Brain pericyte (primary cell): ENCODE measurements at regions not wholly inside any gene's neighbourhood (a gene's known extent, or its start where the extent isn't known, plus 50 kb on each side); places are given as distances from the start of the nearest gene placed in this dataset.
"Not testable (repeated sequence)": the region's sequence is repeated elsewhere in the genome, so short reads cannot be mapped to it uniquely, and the experiment has no call there.

Experiments
- DNase-seq: peaks from one replicate; pipeline ENCODE4 v3.0.0-alpha.2; 2012; ENCODE audit warnings: low read depth, low spot score

DNA sequence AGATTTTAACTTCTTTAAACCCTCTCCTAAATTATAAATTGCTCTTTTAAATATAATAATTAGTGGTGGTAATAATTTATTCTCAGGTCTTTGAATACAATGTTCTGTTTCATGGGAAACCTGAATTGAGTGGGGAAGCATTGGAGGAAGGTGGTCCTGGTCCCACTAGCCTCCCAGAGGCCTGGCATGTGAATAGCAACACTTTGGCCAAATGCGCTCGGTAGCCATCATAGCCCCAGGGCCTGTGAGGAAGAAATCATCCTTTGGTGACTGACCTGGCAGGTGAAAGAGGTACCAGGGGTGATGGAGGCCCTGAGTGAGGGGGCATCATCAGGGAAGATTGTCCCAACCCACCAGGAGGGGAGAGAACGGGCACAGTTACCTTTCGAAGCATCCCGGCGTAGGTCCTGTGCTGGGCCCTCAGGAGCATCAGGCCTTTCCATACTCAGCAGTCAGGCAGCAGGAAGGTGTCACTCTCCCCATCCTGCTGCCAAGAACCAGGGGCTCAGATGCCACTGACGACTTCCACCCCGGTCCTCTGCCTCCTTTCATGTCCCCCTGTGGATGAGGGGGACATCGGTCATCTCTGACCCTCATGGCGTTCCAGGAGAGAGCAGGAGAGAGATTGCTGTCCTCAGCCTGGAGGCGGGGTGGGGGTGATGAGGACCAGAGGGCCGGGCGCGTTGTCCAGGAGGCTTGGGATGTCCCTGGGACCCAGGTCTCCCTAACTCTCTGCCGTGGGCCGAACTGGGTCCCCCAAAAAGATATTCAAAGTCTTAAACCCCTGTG is 78.6 kb upstream of the HPCAL1 start:
- no peak for DNase-seq

GRCh38 chr2:10224734-10225133 is 78.0 kb upstream of the HPCAL1 start:
- no peak for DNase-seq

DNA sequence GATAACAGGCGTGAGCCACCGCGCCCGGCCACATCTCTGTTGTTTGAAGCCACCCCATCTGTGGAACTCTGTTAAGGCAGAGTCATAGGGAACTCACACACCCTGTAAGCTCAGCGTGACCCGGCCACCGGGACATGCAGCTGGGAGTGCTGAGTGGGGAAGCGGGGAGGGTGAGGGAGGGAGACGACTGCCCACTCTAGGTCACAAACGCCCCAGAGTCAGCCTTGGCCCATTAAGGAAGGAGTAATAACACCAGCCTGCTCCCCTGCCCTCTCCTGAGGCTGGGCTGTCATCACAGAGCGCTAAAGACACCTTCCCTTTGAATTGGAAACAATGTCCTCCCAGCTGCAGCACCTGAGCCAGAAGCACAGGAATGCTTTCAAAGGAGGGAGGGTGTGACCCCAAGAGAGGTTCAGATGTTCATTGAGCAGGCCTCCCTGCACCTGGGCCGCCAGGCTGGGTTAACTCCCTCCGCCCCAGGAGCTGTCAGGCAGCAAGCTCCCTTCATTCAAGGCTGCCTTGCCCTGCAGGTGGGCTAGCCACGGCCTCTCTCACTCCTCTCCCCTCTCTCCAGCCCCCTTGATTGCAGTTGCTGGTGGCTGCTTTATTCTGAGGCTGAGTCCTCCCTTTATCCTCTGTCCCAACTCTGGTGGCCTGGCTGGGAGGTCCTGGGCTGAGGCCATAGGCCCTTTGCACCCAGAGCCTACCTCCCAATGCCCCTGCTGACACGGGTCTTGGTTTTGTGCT is 77.2 kb upstream of the HPCAL1 start:
- DNase-seq = no peak

DNA sequence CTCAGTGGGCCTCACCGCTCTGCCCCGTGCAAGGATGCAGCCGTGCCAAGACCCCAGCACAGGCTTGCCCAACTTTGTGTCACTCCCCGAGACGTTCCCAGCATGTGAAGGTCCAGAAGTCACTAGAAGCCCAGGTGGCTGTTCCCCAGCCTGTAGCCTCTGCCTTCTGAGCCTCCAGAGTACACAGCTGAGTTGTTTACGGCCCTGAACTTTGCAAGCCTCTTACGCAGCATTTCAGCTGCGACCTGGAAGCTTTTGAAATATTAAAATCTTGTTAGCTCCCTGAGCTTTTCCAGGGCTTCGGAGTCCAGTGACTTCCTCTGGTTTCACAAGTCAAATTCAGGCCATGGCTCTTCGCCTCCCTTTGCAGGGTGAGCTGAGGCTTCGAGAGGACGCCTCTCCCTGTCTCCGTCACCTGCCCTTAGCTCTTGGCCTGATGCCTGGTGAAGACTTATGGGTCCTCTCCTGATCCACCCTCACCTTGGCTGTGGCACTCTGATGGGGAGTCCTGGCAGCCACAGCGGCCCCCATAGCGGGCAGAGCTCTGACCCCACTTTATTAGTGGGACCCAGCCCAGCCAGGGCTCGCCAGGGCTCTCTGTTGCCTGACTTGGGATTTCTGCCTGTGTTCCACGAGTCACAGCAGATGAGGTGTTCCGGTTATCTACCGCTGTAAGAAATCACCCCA is 76.5 kb upstream of the HPCAL1 start:
- no peak for DNase-seq

DNA sequence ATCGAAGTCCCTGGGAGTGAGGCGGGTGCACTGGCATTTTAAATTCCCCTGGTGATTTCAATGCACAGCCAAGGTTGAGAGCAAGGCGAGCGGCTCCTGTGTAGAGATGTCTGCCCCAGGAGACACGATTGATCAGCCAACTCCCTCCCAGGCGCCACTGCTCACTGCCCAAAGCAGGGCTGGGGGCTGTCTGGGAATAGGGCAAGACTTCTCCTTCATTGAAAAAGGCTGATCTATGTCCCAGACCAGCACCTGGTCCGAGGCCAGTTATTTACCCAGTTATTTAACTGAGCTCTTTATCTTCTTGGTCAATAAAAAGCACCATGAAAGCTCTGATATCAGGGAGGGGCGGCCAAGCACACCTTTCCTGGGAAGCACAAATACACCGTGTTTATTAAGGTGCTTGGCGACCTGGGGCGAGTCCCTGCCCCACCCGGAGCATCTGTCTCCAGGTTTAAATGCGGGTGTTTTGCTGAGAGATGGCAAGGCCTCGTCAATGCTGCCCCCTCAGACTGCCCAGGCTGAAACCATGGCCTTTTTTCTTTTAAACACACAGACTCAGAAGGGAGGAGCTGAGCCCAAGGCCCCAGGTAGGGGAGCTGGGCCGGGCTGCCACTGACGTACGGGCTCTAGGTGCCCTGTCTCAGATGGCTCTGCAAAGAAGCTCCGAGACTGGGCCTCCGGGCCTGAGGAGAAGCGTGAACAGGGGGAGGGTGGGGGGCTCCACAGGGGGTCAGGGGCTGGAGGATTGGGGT is 73.9 kb upstream of the HPCAL1 start:
- no peak for DNase-seq

GRCh38 chr2:10229462-10230099 is 73.1 kb upstream of the HPCAL1 start:
- DNase-seq = no peak

DNA sequence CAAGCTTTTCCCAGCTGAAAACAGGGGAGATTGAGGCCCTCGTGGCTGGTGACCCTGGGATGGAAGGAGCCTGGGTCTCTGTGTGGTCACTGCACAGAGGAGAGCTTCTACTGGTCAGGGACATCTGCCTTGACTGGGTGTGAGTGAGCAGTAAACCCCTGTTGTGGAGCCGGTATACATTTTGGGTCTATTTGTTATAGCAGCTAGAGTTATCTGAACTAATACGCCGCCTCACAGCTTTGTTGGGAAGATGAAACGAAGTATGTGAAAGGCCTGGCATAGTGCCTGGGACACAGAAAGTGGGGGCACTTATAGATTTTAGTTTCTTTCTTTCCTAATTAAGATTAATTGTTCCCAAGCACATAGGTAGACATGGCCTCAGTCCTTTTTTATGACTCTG is 72.2 kb upstream of the HPCAL1 start:
- DNase-seq = no peak

- DNase-seq = not testable (repeated sequence)
These were observed 71.8 kb upstream of the HPCAL1 start for GRCh38 chr2:10230921-10231320.

DNA sequence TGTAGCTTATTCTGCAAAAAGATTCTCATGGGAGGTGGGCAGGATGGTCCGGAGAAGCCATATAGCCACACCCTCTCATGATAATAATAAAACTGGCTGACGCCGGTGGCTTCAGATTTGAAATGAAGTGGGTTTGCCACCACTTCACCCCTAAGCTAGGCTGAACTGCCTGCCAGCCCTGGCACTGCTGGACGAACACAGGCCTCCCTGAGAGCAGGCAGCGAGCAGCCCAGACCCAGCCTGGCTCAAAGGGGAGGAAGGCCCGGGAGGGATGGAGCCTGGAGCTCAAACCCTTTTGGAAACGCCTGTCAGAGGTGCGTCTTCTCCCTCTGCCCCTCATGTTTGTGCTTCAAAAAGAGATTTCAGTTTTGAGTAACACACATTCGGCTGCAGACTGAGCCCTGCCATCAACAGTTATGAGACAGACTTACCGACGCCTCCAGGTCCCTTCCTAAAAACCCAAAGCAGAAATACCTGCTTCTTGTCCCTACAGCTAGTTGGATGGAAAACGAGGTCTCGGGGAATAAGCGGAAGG is 71.1 kb upstream of the HPCAL1 start:
- no peak for DNase-seq

- no peak for DNase-seq
These were observed 70.4 kb upstream of the HPCAL1 start for GRCh38 chr2:10232096-10232815.

DNA sequence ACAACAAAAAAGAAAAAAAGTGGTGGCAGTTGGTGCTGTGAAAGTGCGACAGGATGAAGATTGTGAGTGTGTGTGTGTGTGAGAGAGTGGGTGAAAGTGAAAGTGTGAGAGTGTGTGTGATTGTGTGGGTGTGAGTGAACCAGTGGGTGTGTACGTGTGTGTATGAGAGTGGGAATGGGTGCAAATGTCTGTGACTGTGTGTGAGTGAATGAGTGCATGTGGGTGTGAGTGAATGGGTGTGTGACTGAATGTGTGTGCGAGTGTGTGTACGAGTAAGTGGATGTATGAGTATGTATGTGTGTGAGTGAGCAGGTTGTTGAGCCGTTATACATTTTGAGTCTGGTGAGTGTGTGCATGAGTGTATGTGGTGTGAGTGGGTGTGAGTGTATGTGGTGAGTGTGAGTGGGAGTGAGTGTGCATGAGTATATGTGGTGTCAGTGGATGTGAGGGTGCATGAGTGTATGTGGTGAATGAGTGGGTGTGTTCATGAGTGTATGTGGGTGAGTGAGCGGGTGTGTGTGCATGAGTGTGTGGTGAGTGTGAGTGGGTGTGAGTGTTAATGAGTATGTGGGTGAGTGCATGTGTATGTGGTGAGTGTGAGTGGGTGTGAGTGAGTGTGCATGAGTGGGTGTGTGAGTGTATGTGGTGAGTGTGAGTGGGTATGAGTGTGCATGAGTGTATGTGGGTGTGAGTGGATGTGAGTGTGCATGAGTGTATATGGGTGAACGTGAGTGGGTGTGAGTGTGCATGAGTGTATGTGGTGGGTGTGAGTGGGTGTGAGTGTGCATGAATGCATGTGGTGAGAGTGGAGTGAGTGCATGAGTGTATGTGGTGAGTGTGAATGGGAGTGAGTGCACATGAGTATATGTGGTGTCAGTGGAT is 69.3 kb upstream of the HPCAL1 start:
- no peak for DNase-seq

GRCh38 chr2:10234013-10234306 is 68.7 kb upstream of the HPCAL1 start:
- no peak for DNase-seq

DNA sequence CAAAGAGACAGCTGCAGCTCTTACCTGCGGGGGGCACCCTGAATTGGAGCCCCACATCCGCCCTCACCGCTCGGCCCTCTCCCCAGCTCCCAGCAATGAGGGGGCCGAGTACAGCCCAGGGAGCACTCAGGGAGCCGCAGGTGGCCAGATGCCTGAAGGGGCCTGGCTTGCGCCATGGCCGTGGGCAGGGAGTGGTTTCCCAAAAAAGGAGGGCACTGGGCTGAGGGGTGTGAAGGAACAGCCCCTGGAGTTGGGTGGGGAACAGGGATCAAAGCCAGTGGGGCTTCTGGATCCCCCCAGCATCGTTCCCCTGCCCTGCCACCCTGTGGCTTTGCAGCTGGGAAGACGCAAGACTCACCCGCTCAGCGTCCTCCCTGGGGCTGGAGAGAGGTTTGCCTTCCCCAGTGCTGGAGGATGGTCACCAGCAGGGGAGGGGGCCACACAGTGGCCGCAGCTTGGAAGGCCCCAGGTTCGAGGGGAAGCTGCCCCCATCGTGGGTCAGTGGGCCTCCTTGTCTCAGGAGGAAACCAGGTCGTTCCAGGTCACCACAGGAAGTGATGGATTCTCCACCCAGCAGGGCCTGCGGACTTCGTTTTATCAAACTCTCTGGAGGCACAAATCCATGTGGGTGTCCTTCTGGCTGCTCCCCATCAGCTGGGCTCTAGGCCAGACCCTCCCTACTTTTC is 68.2 kb upstream of the HPCAL1 start:
- DNase-seq = no peak

DNA sequence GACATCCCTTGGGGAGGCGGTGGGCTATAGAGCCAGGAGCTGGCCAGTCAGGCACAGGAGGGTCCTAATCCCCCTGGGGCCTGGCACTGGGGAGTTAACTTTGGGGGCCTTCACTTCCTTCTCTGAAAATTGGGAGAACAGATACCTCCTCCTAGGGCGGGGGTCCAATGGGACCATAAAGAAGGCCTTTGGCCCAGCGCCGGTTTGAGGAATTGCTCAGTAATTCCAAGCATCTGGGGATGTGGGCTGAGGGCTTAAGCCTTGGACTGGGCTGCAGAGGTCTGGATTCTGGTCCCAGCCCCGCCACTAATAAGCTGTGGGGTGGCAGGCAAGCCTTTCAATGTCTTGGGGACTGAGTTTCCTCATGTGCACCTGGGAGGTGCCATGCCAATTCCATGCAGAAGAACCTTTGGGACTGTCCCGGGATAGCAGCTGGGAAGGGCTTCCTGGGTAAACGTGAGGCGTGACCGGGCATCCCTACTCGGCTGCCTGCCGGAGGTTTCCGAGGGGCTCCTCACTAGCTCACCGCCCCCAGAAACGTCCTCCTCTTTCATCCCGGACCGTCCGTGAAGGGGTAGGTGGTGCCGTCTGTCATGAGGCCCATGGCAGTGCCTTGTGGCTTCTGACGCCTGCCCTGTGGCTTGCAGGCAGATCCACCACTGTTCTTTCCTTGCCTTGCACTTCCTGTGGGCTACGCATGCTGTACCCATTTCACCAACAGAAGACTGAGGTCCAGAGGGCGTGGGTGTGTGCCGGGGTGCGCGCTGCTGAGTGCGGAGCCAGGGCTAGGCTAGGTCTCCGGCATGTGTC is 67.4 kb upstream of the HPCAL1 start:
- no peak for DNase-seq

GRCh38 chr2:10235909-10236550 is 66.7 kb upstream of the HPCAL1 start:
- no peak for DNase-seq

DNA sequence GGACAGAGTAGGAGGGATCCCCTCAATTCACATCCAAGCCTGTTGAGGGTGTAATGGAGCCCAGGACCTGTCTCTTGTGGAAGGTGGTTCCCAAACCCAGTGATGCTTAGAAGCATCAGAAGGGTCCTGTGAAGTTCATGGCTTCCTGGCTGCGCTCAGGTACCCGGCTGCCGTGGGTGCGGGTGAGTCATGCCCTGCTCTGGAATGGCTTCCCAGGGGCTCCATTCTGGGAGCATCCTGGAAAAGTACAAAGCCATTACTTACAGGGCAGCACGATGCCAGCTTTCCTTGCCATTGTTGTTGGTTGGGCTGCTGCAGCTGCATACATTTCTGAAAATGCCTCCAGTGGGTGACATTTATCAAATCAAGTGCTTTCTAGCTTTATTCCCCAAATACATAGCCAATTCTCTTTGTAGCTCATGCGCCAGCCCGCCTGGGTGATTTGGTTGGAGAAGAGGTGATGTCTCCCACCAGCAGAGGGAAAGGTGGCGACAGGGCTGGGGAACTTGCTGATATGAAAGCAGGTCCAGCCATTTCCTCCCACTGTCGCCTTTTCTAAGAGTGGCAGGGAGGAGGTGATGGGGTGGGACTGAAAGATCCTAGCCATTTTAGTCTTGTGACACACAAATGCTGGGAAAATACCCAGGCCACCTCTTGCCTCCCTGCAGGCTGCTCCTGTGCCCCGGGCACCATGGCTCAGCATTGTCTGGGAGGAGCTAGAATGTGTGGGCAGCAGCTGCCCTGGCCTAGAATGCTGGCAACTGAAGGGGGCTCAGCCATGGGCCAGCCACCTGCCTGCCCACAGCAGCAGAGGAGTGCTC is 65.9 kb upstream of the HPCAL1 start:
- DNase-seq = no peak
